HFFc6 (cell line): ENCODE measurements at regions not wholly inside any gene's neighbourhood (a gene's known extent, or its start where the extent isn't known, plus 50 kb on each side); places are given as distances from the start of the nearest gene placed in this dataset.

Experiments used
- DNase-seq: peaks from one replicate; pipeline ENCODE4 v3.0.0-alpha.2; 2018
- H3K27ac Mint-ChIP-seq: 2 replicates; pipeline ENCODE4 v1.8.0; 2020; ENCODE audit warnings: mild to moderate bottlenecking, mixed read lengths
- H3K27me3 Mint-ChIP-seq: 2 replicates; pipeline ENCODE4 v1.8.0; 2021; ENCODE audit warnings: mild to moderate bottlenecking, moderate library complexity, mixed read lengths; ENCODE audit not compliant: insufficient read depth
- H3K36me3 Mint-ChIP-seq: 2 replicates; pipeline ENCODE4 v1.8.0; 2021; ENCODE audit warnings: low read depth, mixed read lengths
- H3K4me1 Mint-ChIP-seq: 2 replicates; pipeline ENCODE4 v1.8.0; 2020; ENCODE audit warnings: low read depth, mixed read lengths
- H3K4me3 Mint-ChIP-seq: 2 replicates; pipeline ENCODE4 v1.8.0; 2020; ENCODE audit warnings: mild to moderate bottlenecking, moderate library complexity, mixed read lengths
- H3K9me3 Mint-ChIP-seq: 2 replicates; pipeline ENCODE4 v1.8.0; 2020; ENCODE audit warnings: mild to moderate bottlenecking, mixed read lengths
- TF ChIP-seq, protein P1 (sequence below): fragments of 200-600 bp; sonication (generic); IDR thresholded peaks from 2 replicates; pipeline ENCODE4 v1.5.0; 2021; ENCODE audit warnings: antibody characterized with exemption, mild to moderate bottlenecking

DNA sequence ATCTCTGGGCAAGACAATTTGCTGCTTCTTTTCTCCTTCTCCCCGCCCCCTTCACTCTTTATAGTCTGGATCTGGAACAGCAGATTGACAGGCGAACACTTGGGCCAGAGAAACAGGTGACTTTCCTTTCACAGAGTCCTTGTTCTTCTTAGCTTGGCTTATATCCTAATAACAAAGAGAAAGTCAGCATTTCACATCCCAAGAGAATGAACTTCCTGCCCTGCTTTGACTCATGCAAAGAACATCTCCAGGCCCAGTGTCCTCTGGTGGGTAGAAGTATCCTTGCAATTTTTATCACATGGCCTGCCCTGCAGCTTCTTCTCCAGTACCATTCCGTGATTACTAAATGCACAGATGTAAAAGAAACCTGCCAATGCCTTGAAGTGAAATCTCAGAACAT is 764.4 kb downstream of the ADGRL2 start:
- no peaks in the 10 kb centered on the region for H3K27me3 Mint-ChIP-seq
- H3K27ac Mint-ChIP-seq = no peak overlapping the region
- no peak overlapping the region; the same call in 1 of the 2 replicates for H3K4me3 Mint-ChIP-seq
- no peaks in the 10 kb centered on the region for H3K36me3 Mint-ChIP-seq
- DNase-seq = peak; percentile 31
- TF ChIP-seq, protein P1, sequence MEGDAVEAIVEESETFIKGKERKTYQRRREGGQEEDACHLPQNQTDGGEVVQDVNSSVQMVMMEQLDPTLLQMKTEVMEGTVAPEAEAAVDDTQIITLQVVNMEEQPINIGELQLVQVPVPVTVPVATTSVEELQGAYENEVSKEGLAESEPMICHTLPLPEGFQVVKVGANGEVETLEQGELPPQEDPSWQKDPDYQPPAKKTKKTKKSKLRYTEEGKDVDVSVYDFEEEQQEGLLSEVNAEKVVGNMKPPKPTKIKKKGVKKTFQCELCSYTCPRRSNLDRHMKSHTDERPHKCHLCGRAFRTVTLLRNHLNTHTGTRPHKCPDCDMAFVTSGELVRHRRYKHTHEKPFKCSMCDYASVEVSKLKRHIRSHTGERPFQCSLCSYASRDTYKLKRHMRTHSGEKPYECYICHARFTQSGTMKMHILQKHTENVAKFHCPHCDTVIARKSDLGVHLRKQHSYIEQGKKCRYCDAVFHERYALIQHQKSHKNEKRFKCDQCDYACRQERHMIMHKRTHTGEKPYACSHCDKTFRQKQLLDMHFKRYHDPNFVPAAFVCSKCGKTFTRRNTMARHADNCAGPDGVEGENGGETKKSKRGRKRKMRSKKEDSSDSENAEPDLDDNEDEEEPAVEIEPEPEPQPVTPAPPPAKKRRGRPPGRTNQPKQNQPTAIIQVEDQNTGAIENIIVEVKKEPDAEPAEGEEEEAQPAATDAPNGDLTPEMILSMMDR = no peak
- peaks cover 23% of the 10 kb centered on the region for H3K9me3 Mint-ChIP-seq
- H3K4me1 Mint-ChIP-seq = no peaks in the 10 kb centered on the region; the same call in 1 of the 2 replicates

- DNase-seq = no peak
- H3K4me3 Mint-ChIP-seq = no peak overlapping the region
- no peak overlapping the region for H3K27ac Mint-ChIP-seq
- H3K27me3 Mint-ChIP-seq = no peaks in the 10 kb centered on the region
- no peaks in the 10 kb centered on the region; the same call in 1 of the 2 replicates for H3K4me1 Mint-ChIP-seq
- TF ChIP-seq, protein P1 = no peak
- no peaks in the 10 kb centered on the region for H3K36me3 Mint-ChIP-seq
- peaks cover 24% of the 10 kb centered on the region for H3K9me3 Mint-ChIP-seq
These were observed 763.6 kb downstream of the ADGRL2 start for GRCh38 chr1:82564333-82564732.

- no peaks in the 10 kb centered on the region for H3K36me3 Mint-ChIP-seq
- peaks cover 18% of the 10 kb centered on the region for H3K9me3 Mint-ChIP-seq
- TF ChIP-seq, protein P1 = no peak
- H3K27me3 Mint-ChIP-seq = no peaks in the 10 kb centered on the region
- DNase-seq = no peak
- no peak overlapping the region for H3K27ac Mint-ChIP-seq
- no peaks in the 10 kb centered on the region; the same call in 1 of the 2 replicates for H3K4me1 Mint-ChIP-seq
- H3K4me3 Mint-ChIP-seq = no peak overlapping the region
These were observed 761.7 kb downstream of the ADGRL2 start for GRCh38 chr1:82562448-82562847.

- H3K36me3 Mint-ChIP-seq = no peaks in the 10 kb centered on the region
- H3K27ac Mint-ChIP-seq = no peak overlapping the region
- H3K27me3 Mint-ChIP-seq = no peaks in the 10 kb centered on the region
- DNase-seq = no peak
- no peaks in the 10 kb centered on the region; the same call in 1 of the 2 replicates for H3K4me1 Mint-ChIP-seq
- H3K9me3 Mint-ChIP-seq = peaks cover 18% of the 10 kb centered on the region
- TF ChIP-seq, protein P1 = no peak
- no peak overlapping the region for H3K4me3 Mint-ChIP-seq
These were observed 759.8 kb downstream of the ADGRL2 start for GRCh38 chr1:82560566-82560965.

DNA sequence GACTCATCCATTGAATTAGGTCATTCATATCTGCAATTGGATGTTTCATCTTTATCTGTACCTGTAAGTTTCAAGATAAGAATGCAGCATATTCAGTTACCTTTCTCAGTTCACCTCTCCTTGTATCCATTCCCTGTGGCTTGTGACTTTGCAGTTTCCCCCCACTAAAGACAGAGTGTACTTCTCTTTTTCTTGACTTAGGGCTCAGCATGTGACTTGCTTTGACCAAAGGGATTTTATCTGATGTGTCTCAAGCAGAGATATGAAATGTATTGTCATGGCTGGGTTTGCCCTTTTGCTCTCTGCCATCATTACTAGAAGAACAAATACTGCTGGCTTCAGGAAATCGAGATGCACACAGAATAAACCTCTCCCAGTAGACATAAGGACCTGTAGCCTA is 754.8 kb downstream of the ADGRL2 start:
- peaks cover 5% of the 10 kb centered on the region for H3K27me3 Mint-ChIP-seq
- TF ChIP-seq, protein P1 = no peak
- no peak overlapping the region for H3K4me3 Mint-ChIP-seq
- no peaks in the 10 kb centered on the region for H3K36me3 Mint-ChIP-seq
- H3K9me3 Mint-ChIP-seq = peaks cover 13% of the 10 kb centered on the region
- H3K27ac Mint-ChIP-seq = no peak overlapping the region
- no peak for DNase-seq
- H3K4me1 Mint-ChIP-seq = no peaks in the 10 kb centered on the region

- Mint-ChIP-seq H3K27ac (no peak overlapping the region), H3K27me3 (peaks cover 5% of the 10 kb centered on the region), H3K36me3 (no peaks in the 10 kb centered on the region), H3K9me3 (peaks cover 42% of the 10 kb centered on the region), H3K4me1 (no peaks in the 10 kb centered on the region), H3K4me3 (no peak overlapping the region)
- TF ChIP-seq, protein P1 = no peak
- DNase-seq = no peak
These were observed 749.1 kb downstream of the ADGRL2 start for GRCh38 chr1:82549841-82550240.
